ENCODE measurements at regions not wholly inside any gene's neighbourhood (a gene's known extent, or its start where the extent isn't known, plus 50 kb on each side); places are given as distances from the start of the nearest gene placed in this dataset.

GRCh38 chr13:47092202-47092601, 195.3 kb upstream of the HTR2A start:
- Histone ChIP-seq H2BK120ac (ENCODE audit: low read depth, low read length) (no peak overlapping the region), H3K9me3 (ENCODE audit: control insufficient read depth, insufficient read depth, low read length) (no peaks in the 10 kb centered on the region), H3K4me3 (ENCODE audit: insufficient read depth, low read depth, low read length) (no peak overlapping the region), H3K23ac (ENCODE audit: low read depth, low read length) (no peak overlapping the region), H2AK9ac (replicated peaks; ENCODE audit: low read depth, low read length, poor library complexity) (no peak overlapping the region), H4K20me1 (ENCODE audit: insufficient read depth, low read length) (no peaks in the 10 kb centered on the region), H3K4me2 (ENCODE audit: low read depth, low read length) (no peak overlapping the region), H4K8ac (ENCODE audit: low read depth in 2 of 2, low read length in 2 of 2) (no peak overlapping the region), H3K4ac (ENCODE audit: low read depth, low read length) (no peak overlapping the region), H4K5ac (ENCODE audit: low read depth, low read length) (no peak overlapping the region), H2AFZ (replicated peaks; ENCODE audit: low read length, poor library complexity) (no peak overlapping the region), H3K18ac (ENCODE audit: low read depth, low read length) (no peak overlapping the region), H3K56ac (ENCODE audit: extremely low read depth, insufficient read depth, low read length) (no peak overlapping the region), H2BK15ac (ENCODE audit: low read depth, low read length) (no peak overlapping the region), H2BK20ac (ENCODE audit: low read depth, low read length) (no peak overlapping the region), H3K9me1 (ENCODE audit: insufficient read depth, low read length) (no peaks in the 10 kb centered on the region), H3K27me3 (ENCODE audit: control insufficient read depth, insufficient read depth, low read length) (no peaks in the 10 kb centered on the region), H2BK5ac (ENCODE audit: low read depth, low read length, poor library complexity, severe bottlenecking) (no peak overlapping the region), H3K79me1 (ENCODE audit: low read depth in 1 of 2, low read length in 2 of 2) (no peaks in the 10 kb centered on the region), H2AK5ac (ENCODE audit: low read depth, low read length) (no peak overlapping the region), H3K9ac (ENCODE audit: low read depth, low read length) (no peak overlapping the region), H3K27ac (ENCODE audit: insufficient read depth, low read length) (no peak overlapping the region), H3K14ac (replicated peaks; ENCODE audit: low read depth, low read length) (no peak overlapping the region), H4K91ac (ENCODE audit: insufficient read depth, low read depth, low read length) (no peak overlapping the region), H3K36me3 (ENCODE audit: control insufficient read depth, insufficient read depth, low read length) (no peaks in the 10 kb centered on the region), H3K4me1 (ENCODE audit: control insufficient read depth, insufficient read depth, low read length) (peaks cover 2% of the 10 kb centered on the region; the same call in 1 of the 2 replicates)
- DNase-seq (no peak), ATAC-seq (ENCODE audit: low read depth) (no peak)
- BruUV-seq (replicated peaks) = no TSS peak
- dilution Hi-C loops (cut with HindIII; ENCODE audit: low sequenced_read_pairs, unreplicated experiment) = no loop called here
- intact Hi-C loops (cut with micrococcal nuclease) = no loop called here
- no CpG with 5 or more reads among the region's 2 CpGs for WGBS, 2 experiments (ENCODE audit: extremely low coverage in 2 of 2, insufficient read length in 1 of 2)
- in situ Hi-C loops (cut with MboI; ENCODE audit: low sequenced_read_pairs) = no loop called here
- CTCF ChIA-PET = interaction anchor here (1.3 kb wide), 1 partner anchor 39 kb away, joined by 3 read pairs; no protein-coding TSS in a partner anchor
- POLR2A ChIA-PET (ENCODE audit: unreplicated experiment) = no interaction called here
- TF ChIP-seq SMC3 (IDR thresholded peaks at IDR 0.05; ENCODE audit: low read depth, low read length) (no peak), CEBPB (IDR thresholded peaks at IDR 0.05; ENCODE audit: low read depth, low read length) (no peak), CTCF (conservative IDR thresholded peaks at IDR 0.05; ENCODE audit: low read depth, low read length) (no peak), MXI1 (IDR thresholded peaks at IDR 0.05; ENCODE audit: borderline replicate concordance, low read depth, low read length) (no peak), FOS (IDR thresholded peaks at IDR 0.05; ENCODE audit: low read depth, low read length) (no peak), BHLHE40 (IDR thresholded peaks at IDR 0.05; ENCODE audit: low read depth, low read length) (no peak), POLR2A (IDR thresholded peaks at IDR 0.05; ENCODE audit: low read depth, low read length) (no peak), MAFK (IDR thresholded peaks at IDR 0.05; ENCODE audit: low read depth, low read length) (no peak), CHD1 (IDR thresholded peaks at IDR 0.05; ENCODE audit: low read depth, low read length) (no peak), RCOR1 (IDR thresholded peaks at IDR 0.05; ENCODE audit: insufficient replicate concordance, low read length) (no peak), USF2 (IDR thresholded peaks at IDR 0.05; ENCODE audit: low read depth, low read length) (no peak), ELK1 (IDR thresholded peaks at IDR 0.05; ENCODE audit: borderline replicate concordance, low read depth, low read length) (no peak), RFX5 (IDR thresholded peaks at IDR 0.05; ENCODE audit: low read depth, low read length) (no peak), RAD21 (IDR thresholded peaks at IDR 0.05; ENCODE audit: low read length) (no peak), MAZ (IDR thresholded peaks at IDR 0.05; ENCODE audit: borderline replicate concordance, low read depth, low read length) (no peak), NFE2L2 (IDR thresholded peaks at IDR 0.05; ENCODE audit: low read depth, low read length) (no peak)
